Activated CD8-positive, alpha-beta T cell treated with anti-CD3 and anti-CD28 coated beads for 36 hours (primary cell): ENCODE measurements at regions not wholly inside any gene's neighbourhood (a gene's known extent, or its start where the extent isn't known, plus 50 kb on each side); places are given as distances from the start of the nearest gene placed in this dataset.

Experiments
- ATAC-seq: fragments of 200-7000 bp; cut with Tn5 transposase; one replicate; pipeline ENCODE4 v1.10.0; 2021; ENCODE audit warnings: mild to moderate bottlenecking, moderate library complexity
- CTCF ChIA-PET: fragments of 350-600 bp; sonication (Branson Sonifier 250); formaldehyde crosslinking; loops from one replicate; lab custom pipeline; 2021; ENCODE audit warnings: antibody characterized with exemption; lab: Charles Lee
- POLR2A ChIA-PET: fragments of 350-600 bp; sonication (Branson Sonifier 250); formaldehyde crosslinking; loops from one replicate; lab custom pipeline; 2021; ENCODE audit warnings: antibody characterized with exemption; lab: Charles Lee
- DNase-seq: peaks from one replicate; pipeline ENCODE4 v3.0.0-alpha.2; 2020
- H3K27ac Mint-ChIP-seq: one replicate; pipeline ENCODE4 v1.8.0; 2021; ENCODE audit warnings: mild to moderate bottlenecking, mixed read lengths
- H3K27me3 Mint-ChIP-seq: one replicate; pipeline ENCODE4 v1.8.0; 2021; ENCODE audit warnings: mixed read lengths
- H3K36me3 Mint-ChIP-seq: one replicate; pipeline ENCODE4 v1.8.0; 2021; ENCODE audit warnings: low read depth, mixed read lengths
- H3K4me1 Mint-ChIP-seq: one replicate; pipeline ENCODE4 v1.8.0; 2021; ENCODE audit warnings: low read depth, mixed read lengths
- H3K4me3 Mint-ChIP-seq: one replicate; pipeline ENCODE4 v1.8.0; 2021; ENCODE audit warnings: mild to moderate bottlenecking, moderate library complexity, mixed read lengths
- H3K9me3 Mint-ChIP-seq: one replicate; pipeline ENCODE4 v1.8.0; 2021; ENCODE audit warnings: mixed read lengths
- CTCF ChIP-seq: fragments of 200-600 bp; IDR thresholded peaks from one replicate; pipeline ENCODE4 v1.8.0; 2022; ENCODE audit warnings: antibody characterized with exemption, mild to moderate bottlenecking
- intact Hi-C: fragments of 100-400 bp; cut with micrococcal nuclease; formaldehyde crosslinking; loops from one replicate; pipeline ENCODE4 v1.10.0; 2022

- Mint-ChIP-seq H3K27me3 (peaks cover 5% of the 10 kb centered on the region), H3K4me1 (peaks cover 5% of the 10 kb centered on the region), H3K27ac (no peak overlapping the region), H3K4me3 (no peak overlapping the region), H3K36me3 (no peaks in the 10 kb centered on the region), H3K9me3 (no peaks in the 10 kb centered on the region)
- no peak for ATAC-seq
- no peak for TF ChIP-seq CTCF
- CTCF ChIA-PET = no interaction called here
- POLR2A ChIA-PET = no interaction called here
- intact Hi-C loops = no loop called here
- no peak for DNase-seq
Observed at GRCh38 chr5:36440300-36440699, 138.6 kb upstream of the RANBP3L start.

- peaks cover 7% of the 10 kb centered on the region for H3K27me3 Mint-ChIP-seq
- peaks cover 5% of the 10 kb centered on the region for H3K4me1 Mint-ChIP-seq
- ATAC-seq = no peak
- no peaks in the 10 kb centered on the region for H3K9me3 Mint-ChIP-seq
- CTCF ChIA-PET = no interaction called here
- DNase-seq = no peak
- H3K4me3 Mint-ChIP-seq = no peak overlapping the region
- TF ChIP-seq CTCF = no peak
- POLR2A ChIA-PET = no interaction called here
- intact Hi-C loops = no loop called here
- H3K27ac Mint-ChIP-seq = no peak overlapping the region
- H3K36me3 Mint-ChIP-seq = no peaks in the 10 kb centered on the region
Observed at GRCh38 chr5:36441280-36441679, 139.6 kb upstream of the RANBP3L start.

- POLR2A ChIA-PET = no interaction called here
- peaks cover 5% of the 10 kb centered on the region for H3K4me1 Mint-ChIP-seq
- H3K27me3 Mint-ChIP-seq = peaks cover 6% of the 10 kb centered on the region
- no peak for DNase-seq
- no peak overlapping the region for H3K4me3 Mint-ChIP-seq
- H3K27ac Mint-ChIP-seq = peak overlapping the region; percentile 1
- no peaks in the 10 kb centered on the region for H3K36me3 Mint-ChIP-seq
- no peaks in the 10 kb centered on the region for H3K9me3 Mint-ChIP-seq
- no peak for TF ChIP-seq CTCF
- CTCF ChIA-PET = interaction anchor here (1.1 kb wide), 1 partner anchor 62 kb away, joined by 3 read pairs; no protein-coding TSS in a partner anchor
- intact Hi-C loops = no loop called here
- ATAC-seq = no peak
Observed at GRCh38 chr5:36442352-36442751, 140.7 kb upstream of the RANBP3L start.

GRCh38 chr5:36442796-36443195 is 141.1 kb upstream of the RANBP3L start:
- H3K27ac Mint-ChIP-seq = peak overlapping the region; percentile 1
- CTCF ChIA-PET = interaction anchor here (1.1 kb wide), 1 partner anchor 61 kb away, joined by 3 read pairs; no protein-coding TSS in a partner anchor

GRCh38 chr5:36443941-36444340 is 142.2 kb upstream of the RANBP3L start:
- DNase-seq (no peak), ATAC-seq (no peak)
- Mint-ChIP-seq H3K9me3 (no peaks in the 10 kb centered on the region), H3K27me3 (peaks cover 6% of the 10 kb centered on the region), H3K4me1 (peaks cover 5% of the 10 kb centered on the region), H3K27ac (no peak overlapping the region), H3K36me3 (no peaks in the 10 kb centered on the region), H3K4me3 (no peak overlapping the region)
- POLR2A ChIA-PET = no interaction called here
- CTCF ChIA-PET = no interaction called here
- intact Hi-C loops = no loop called here
- no peak for TF ChIP-seq CTCF

More at GRCh38 chr5:36442796-36443195, 141.1 kb upstream of the RANBP3L start:
- H3K27me3 Mint-ChIP-seq = peaks cover 6% of the 10 kb centered on the region
- ATAC-seq = peak; percentile 27
- H3K4me1 Mint-ChIP-seq = peaks cover 5% of the 10 kb centered on the region
- H3K9me3 Mint-ChIP-seq = no peaks in the 10 kb centered on the region
- POLR2A ChIA-PET = interaction anchor here (0.7 kb wide), 1 partner anchor 80 kb away, joined by 3 read pairs; no protein-coding TSS in a partner anchor
- H3K36me3 Mint-ChIP-seq = no peaks in the 10 kb centered on the region
- no peak for TF ChIP-seq CTCF
- no peak for DNase-seq
- H3K4me3 Mint-ChIP-seq = no peak overlapping the region
- intact Hi-C loops = no loop called here
